GM18873 (cell line): ENCODE measurements at regions not wholly inside any gene's neighbourhood (a gene's known extent, or its start where the extent isn't known, plus 50 kb on each side); places are given as distances from the start of the nearest gene placed in this dataset.
"Not testable (repeated sequence)": the region's sequence is repeated elsewhere in the genome, so short reads cannot be mapped to it uniquely, and the experiment has no call there.

Source experiments
- ATAC-seq: cut with Tn5 transposase; IDR thresholded peaks from one replicate; pipeline ENCODE4 v1.9.1; 2021; ENCODE audit warnings: mild to moderate bottlenecking, moderate library complexity, moderate number of reproducible peaks; ENCODE audit not compliant: unreplicated experiment, low FRiP score

DNA sequence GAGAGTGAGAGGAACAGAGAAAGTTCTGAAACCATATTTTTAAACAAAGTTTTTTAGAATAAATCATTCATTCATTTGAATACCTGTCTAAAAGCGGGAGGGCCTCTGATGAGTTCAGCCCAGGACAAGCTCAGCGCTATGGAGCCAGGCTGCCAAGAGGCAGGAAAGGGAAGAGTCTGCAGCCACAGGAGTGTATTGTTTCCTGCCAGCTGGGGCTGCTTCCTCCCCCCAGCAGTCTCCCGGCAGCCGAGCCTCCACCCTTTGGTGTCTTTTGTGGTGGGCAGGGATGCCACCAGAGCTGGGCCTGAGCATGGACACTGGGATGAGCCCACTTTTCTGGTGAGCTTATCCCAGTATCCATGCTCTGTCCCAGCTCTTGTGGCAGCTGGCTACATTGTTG, 199.5 kb upstream of the TPRG1 start:
- ATAC-seq: no peak

GRCh38 chr3:188974856-188975599, 196.7 kb upstream of the TPRG1 start:
- no peak for ATAC-seq

GRCh38 chr3:188975600-188976314, 196.0 kb upstream of the TPRG1 start:
- no peak for ATAC-seq

GRCh38 chr3:188976407-188976806, 195.4 kb upstream of the TPRG1 start:
- ATAC-seq: no peak

GRCh38 chr3:188978421-188979171, 193.2 kb upstream of the TPRG1 start:
- no peak for ATAC-seq

DNA sequence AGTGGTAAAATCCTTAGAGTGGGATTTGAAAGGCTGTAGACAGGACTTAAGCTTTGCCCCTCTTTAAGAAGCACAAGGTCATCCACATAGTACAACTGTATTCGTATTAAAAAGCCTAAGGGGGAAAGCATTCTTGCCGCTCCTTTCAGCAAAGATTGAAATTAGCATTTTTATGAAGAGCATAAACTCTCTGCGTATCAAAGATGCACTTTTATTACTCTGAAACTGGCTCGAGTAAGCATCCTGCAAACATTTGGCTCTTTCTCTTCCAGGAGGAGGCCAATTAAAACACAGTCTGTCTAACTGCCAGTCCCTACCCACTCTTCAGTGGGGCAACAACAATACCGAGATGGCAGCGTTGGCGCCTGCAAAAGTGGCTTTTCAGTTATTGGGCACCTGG, 192.5 kb upstream of the TPRG1 start:
- ATAC-seq: no peak

GRCh38 chr3:188979669-188980310, 192.0 kb upstream of the TPRG1 start:
- no peak for ATAC-seq

- ATAC-seq: no peak
These were observed 178.6 kb upstream of the TPRG1 start for GRCh38 chr3:188993181-188993580.

- no peak for ATAC-seq
These were observed 170.2 kb upstream of the TPRG1 start for GRCh38 chr3:189001559-189001958.

- ATAC-seq: no peak
These were observed 168.4 kb upstream of the TPRG1 start for GRCh38 chr3:189003410-189003809.

DNA sequence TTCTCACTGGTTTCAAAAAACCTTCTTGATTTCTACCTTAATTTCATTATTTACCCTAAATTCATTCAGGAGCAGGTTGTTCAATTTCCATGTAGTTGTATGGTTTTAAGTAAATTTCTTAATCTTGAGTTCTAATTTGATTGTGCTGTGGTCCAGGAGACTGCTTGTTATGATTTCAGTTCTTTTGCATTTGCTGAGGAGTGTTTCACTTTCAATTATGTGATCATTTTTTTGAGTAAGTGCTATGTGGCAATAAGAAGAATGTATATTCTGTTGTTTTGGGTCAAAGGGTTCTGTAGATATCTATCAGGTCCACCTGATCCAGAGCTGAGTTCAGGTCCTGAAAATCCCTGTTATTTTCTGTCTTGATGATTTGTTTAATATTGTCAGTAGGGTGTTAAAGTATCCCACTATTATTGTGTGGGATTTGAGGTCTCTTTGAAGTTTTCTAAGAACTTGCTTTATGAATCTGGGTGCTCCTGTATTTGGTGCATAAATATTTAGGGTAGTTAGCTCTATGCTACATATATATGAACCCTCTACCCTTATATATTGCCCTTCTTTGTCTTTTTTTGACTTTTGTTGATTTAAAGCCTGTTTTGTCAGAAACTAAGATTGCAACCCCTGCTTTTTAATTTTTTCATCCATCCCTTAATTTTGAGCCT, 158.4 kb upstream of the TPRG1 start:
- no peak for ATAC-seq

DNA sequence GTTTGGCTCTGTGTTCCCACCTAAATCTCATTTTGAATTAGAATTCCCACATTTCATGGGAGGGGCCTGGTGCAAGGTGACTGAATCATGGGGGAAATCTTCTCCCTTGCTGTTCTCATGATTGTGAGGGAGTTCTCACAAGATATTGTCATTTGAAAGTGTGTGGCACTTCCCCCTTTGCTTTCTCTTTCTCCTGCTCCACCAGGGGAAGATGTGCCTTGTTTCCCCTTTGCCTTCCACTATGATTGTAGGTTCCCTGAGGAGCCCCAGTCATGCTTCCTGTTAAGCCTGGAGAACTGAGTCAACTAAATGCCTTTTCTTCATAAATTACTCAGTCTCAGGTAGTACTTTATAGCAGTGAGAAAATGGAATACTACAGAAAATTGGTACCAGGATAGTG, 157.2 kb upstream of the TPRG1 start:
- ATAC-seq: no peak

GRCh38 chr3:189022576-189023466, 148.9 kb upstream of the TPRG1 start:
- ATAC-seq: not testable (repeated sequence)

DNA sequence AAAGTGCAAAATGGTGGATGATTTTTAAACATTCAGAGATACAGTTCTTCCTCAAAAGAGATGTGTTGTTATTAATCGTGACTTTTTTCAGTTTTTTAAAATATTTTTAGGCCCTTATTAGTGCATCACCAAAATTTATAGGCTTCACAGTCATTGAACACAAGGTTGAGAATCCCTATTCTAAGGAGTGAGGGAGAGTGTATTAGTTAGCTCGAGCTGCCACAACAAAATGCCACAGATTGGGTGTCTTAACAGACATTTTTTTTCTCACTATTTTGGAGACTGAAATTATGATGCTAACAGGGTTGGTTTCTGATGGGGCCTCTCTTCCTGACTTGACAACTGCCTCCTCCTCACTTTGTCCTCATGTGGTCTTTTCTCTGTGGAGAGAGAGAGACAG, 145.9 kb upstream of the TPRG1 start:
- ATAC-seq: no peak

DNA sequence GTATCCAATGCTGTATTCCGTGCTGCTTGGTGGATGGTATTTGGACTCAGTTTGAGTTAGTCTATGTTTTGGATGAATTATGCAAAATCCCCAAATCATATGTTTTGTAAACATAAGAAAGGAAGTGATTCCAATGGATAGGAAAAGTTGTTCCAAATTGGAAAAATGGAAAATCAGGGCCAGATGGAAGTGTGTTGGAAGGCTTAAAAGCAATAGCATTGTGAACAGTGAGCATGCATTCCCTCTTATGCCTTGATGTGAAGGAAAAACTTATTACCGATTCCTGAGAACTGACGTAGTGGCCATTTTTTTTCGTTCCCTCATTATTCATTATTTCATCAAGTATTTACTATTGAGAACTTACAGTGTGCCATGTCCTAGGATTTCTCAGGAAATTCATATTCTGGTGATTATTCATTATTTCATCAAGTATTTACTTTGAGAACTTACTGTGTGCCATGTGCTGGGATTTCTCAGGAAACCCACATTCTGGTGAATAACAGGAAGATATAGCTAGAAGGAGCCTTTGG, 144.1 kb upstream of the TPRG1 start:
- no peak for ATAC-seq

DNA sequence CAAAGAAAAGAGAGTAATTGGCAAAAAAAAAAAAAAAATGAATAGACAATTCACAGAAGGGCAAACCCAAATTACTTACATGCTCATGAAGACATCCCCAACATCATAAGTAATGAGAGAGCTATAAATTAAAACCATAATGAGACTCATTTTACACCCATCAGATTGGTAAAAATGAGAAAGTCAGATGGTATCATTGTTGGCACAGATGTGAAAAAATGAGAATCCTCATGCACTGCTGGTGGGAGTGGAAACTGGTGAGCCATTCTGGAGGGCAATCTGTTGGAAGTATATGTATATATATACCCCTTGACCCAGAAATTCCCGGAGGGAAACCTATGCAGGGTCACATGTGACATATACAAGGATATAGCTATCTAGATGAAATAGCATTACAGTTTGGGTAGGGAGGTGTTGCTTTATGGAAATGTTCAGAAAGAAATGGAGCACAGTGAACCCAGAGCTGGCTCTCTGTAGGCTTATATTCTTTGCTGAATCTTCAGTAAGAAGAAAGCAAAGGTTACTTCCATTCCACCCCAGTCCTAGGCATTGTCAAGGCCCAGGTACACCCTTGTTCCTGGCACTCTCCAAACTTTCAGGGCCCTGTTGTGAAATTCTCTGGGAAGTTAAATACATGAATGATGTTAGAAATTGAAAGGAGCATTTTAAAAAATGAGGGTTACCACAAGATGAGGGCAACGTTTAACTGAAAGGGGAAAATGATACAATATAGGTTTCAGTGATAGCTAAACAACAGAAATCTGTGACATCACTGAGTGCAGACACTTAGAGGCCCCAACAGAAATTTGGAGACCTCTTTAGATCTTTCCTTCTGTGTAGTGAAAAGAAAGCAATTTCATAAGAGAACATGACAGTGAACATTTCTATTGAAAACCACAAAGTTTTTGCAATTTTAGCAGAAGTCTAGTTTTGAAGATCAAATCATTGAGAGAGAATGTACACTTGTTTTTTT, 132.7 kb upstream of the TPRG1 start:
- no peak for ATAC-seq

- no peak for ATAC-seq
These were observed 131.0 kb upstream of the TPRG1 start for GRCh38 chr3:189040656-189041335.
